Aorta (tissue), 5 donors: ENCODE measurements at regions not wholly inside any gene's neighbourhood (a gene's known extent, or its start where the extent isn't known, plus 50 kb on each side); places are given as distances from the start of the nearest gene placed in this dataset.

Source experiments
- ATAC-seq: fragments of 200-7000 bp; cut with Tn5 transposase; one replicate; pipeline ENCODE4 v1.9.1; 2022; ENCODE audit warnings: moderate library complexity; ENCODE audit not compliant: low FRiP score
- DNase-seq, 2 donors: peaks; one replicate each; pipeline ENCODE4 v3.0.0-alpha.2; 2020
- H3K27ac ChIP-seq, 2 donors: one replicate each; pipeline ENCODE4 v1.5.1; 2013; ENCODE audit warnings: low read length in 2 of 2, mild to moderate bottlenecking in 2 of 2, moderate library complexity in 2 of 2, control low read depth in 1 of 2, inconsistent platforms in 1 of 2, low read depth in 1 of 2
- H3K27me3 ChIP-seq, 2 donors: one replicate each; pipeline ENCODE4 v1.6.1; 2013; ENCODE audit warnings: control low read depth in 1 of 2, low read length in 1 of 2, mild to moderate bottlenecking in 1 of 2, moderate library complexity in 1 of 2; ENCODE audit not compliant: insufficient read depth in 2 of 2, control insufficient read depth in 1 of 2
- H3K36me3 ChIP-seq, 2 donors: one replicate each; pipeline ENCODE4 v1.6.1; 2013; ENCODE audit warnings: control low read depth in 1 of 2, low read length in 1 of 2, mild to moderate bottlenecking in 1 of 2; ENCODE audit not compliant: insufficient read depth in 2 of 2, control insufficient read depth in 1 of 2
- H3K4me1 ChIP-seq, 2 donors: one replicate each; pipeline ENCODE4 v1.6.1; 2013; ENCODE audit warnings: low read length in 2 of 2, control low read depth in 1 of 2, mild to moderate bottlenecking in 1 of 2, moderate library complexity in 1 of 2; ENCODE audit not compliant: insufficient read depth in 2 of 2, control insufficient read depth in 1 of 2
- H3K4me3 ChIP-seq, 2 donors: one replicate each; pipeline ENCODE4 v1.5.1; 2013; ENCODE audit warnings: low read length in 2 of 2, control low read depth in 1 of 2, mild to moderate bottlenecking in 1 of 2
- H3K9me3 ChIP-seq: one replicate; pipeline ENCODE4 v1.6.1; 2013; ENCODE audit warnings: mild to moderate bottlenecking, low read length; ENCODE audit not compliant: control insufficient read depth
- WGBS, 2 donors: extraction: QIAGEN DNeasy Blood & Tissue Kit; methylation state at CpG; one replicate each; pipeline ENCODE4 v1.1.7; 2013; 5-methylcytosine and 5-hydroxymethylcytosine counted together
- intact Hi-C, 2 donors: fragments of 100-400 bp; cut with DNase I; formaldehyde crosslinking; loops; one replicate each; pipeline versions ENCODE4 v1.14.2 to v1.15.0; 2022
- donor health status: healthy with polysubstance abuse.
- donor health status: Bipolar disorder and iron deficiency.
- donor health status: DM: no; HTN: no; CAD: no.
- donor health status: DM: no; HTN: no; CAD: no.
- donor health status: DM: yes; HTN: yes; CAD: no.

DNA sequence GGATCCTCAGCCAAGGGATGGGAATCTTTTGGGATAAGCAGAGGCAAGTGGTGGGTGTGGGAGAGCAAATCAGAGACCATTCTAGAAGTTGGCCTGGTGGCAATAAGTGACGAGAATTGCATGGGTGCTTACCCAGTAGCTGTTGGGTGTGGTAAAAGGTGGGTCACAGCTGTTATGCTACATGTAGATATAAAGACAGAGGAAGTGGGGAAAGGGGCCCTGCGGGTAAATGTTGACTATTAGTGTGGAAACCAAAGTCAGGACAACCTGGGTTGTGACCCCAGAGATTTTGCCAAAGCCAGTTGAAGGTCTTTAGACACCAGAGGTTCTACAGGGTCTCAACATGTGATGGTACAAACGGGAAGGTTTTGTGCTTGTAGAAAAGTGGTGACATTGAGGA lies 443.6 kb upstream of the HNRNPA3 start:
- intact Hi-C loops: no loop called here
- no peaks in the 10 kb centered on the region for H3K27me3 ChIP-seq
- no peaks in the 10 kb centered on the region for H3K4me1 ChIP-seq
- no peak overlapping the region for H3K4me3 ChIP-seq
- no peaks in the 10 kb centered on the region for H3K9me3 ChIP-seq
- DNase-seq: no peak
- WGBS, 2 donors: 65 to 72% methylated on average over 3 of the region's 3 CpGs
- no peaks in the 10 kb centered on the region for H3K36me3 ChIP-seq
- no peak for ATAC-seq
- no peak overlapping the region for H3K27ac ChIP-seq

DNA sequence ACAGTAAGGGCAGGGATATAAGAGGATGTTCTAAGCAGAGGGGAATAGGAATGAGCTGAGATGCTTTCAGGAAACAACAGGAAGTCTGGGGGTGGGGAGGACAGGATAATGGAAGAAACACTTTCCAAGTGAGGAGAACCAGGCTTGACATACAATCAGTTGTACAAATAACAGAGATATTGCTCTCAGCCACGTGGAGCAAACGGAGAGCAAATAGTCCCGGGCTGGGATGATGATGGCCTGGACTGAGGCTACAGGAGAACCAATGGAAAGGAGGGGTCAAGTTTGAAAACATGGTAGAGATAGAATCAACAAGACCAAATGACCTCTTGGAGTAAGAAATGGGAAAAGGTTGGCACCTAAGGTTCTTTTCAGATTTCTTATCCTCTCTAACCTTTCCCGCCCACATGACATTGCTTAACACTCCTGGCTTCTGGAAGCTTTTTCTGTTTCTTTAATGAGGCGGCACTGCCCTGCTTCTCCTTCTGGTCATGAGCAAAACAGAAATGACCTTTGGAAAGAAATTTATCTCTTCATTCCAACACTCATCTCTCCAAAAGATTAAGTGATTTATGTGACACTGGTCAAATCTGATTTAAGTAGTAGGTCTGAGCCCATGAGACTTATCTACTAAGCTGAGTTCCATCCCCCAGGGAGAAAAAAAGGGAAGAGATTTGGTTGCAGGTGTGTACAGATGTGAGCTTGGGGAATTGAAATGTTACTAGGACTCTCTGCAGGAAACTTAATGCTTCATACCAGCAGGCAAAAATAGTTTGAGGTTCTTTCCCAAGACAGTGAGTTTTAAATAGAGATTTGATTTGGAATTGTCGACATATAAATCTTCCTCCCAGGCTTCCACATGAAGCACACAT lies 442.9 kb upstream of the HNRNPA3 start:
- Histone ChIP-seq H3K9me3 (no peaks in the 10 kb centered on the region), H3K36me3 (no peaks in the 10 kb centered on the region), H3K27ac (no peak overlapping the region), H3K4me3 (no peak overlapping the region), H3K4me1 (no peaks in the 10 kb centered on the region), H3K27me3 (no peaks in the 10 kb centered on the region)
- DNase-seq: no peak
- ATAC-seq: peak; percentile 40
- intact Hi-C loops: no loop called here
- 79 to 87% methylated on average over 6 of the region's 6 CpGs for WGBS, 2 donors

DNA sequence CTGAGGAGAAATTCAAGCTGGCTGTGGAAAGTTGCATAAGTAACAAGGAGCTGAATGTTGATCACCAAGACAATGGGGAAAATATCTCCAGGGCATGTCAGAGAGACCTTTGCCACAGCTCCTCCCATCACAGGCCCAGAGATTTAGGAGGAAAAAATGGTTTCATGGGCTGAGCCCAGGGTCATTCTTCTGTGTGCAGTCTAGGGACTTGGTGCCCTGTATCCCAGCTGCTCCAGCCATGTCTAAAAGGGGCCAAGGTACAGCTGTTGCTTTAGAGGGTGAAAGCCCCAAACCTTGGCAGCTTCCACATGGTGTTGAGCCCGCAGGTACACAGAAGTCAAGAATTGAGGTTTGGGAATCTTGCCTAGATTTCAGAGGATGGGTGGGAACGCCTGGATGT lies 439.8 kb upstream of the HNRNPA3 start:
- no peaks in the 10 kb centered on the region for H3K36me3 ChIP-seq
- ATAC-seq: no peak
- WGBS, 2 donors: 93 to 95% methylated on average over 2 of the region's 2 CpGs
- H3K4me1 ChIP-seq: no peaks in the 10 kb centered on the region
- DNase-seq: no peak
- no peaks in the 10 kb centered on the region for H3K27me3 ChIP-seq
- no peaks in the 10 kb centered on the region for H3K9me3 ChIP-seq
- intact Hi-C loops: no loop called here
- H3K4me3 ChIP-seq: no peak overlapping the region
- H3K27ac ChIP-seq: no peak overlapping the region

DNA sequence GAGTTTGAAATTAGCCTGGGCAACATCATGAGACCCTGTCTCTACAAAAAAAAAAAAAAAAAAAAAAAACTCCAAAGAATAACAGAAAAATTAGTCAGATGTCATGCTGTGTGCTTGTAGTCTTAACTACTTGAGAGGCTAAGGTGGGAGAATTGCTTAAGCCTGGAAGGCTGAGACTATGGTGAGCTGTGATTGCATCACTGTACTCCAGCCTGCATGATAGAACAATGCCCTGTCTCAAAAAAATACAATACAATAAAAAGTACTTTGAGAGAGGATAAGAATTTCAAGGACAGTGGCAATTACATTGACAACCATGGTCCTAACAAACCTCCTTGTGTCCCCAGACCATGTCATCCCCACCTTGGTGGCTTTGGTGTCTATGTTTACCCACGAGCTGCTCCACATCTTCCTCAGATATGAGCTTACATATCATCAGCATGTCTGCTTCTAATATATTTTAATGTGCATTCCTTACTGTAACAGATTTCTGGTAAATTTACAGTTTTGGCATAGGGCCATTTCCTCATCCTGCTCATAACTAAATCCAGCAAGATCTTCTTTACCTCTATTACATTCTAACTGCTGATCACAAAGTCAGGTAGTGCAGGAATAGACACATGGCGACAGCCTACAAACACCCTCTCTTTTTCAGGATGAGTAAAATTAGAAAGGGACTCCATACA lies 437.7 kb upstream of the HNRNPA3 start:
- DNase-seq (no peak), ATAC-seq (no peak)
- Histone ChIP-seq H3K27me3 (no peaks in the 10 kb centered on the region), H3K9me3 (no peaks in the 10 kb centered on the region), H3K4me3 (no peak overlapping the region), H3K4me1 (no peaks in the 10 kb centered on the region), H3K27ac (no peak overlapping the region), H3K36me3 (no peaks in the 10 kb centered on the region)
- intact Hi-C loops: no loop called here
- 80 to 90% methylated on average over 2 of the region's 2 CpGs for WGBS, 2 donors

DNA sequence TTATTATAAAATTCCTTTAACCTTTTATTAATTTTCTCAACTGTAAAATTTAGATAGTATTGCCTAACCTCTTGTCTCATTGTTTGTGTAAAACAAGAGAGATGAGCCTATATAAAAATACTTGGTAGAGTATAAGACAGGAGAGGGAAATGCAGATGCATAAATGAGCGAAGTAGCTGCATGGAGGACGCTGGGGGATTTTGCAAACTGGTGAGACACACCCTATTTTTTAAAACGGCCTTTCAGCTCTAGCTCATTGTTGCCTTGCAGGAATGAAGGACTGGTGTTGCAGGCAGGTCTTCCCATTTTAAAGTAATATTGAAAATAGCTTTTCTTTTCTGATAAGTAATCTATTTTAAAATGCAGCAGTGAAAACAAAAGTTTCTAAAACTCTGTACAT lies 435.3 kb upstream of the HNRNPA3 start:
- no peak overlapping the region for H3K27ac ChIP-seq
- no peaks in the 10 kb centered on the region for H3K27me3 ChIP-seq
- 88 to 91% methylated on average over 3 of the region's 3 CpGs for WGBS, 2 donors

DNA sequence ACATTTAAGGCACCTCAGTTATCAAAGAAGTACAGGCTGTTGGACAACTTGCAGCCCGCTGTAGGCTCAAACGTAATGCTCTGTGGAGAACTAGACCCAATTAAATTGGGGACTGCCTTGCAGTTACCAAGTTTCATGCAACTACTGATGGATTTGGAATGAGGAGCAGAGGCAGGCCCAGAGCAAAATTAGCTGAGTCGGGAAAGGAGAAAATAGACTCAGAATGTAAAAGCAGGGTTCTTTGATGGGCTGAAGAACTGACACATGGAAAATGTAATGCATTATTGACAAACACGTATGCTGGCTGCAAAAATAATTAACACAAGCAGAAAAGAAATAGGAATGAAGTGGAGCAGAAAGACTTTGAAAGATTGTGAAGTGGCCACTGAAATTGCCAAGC lies 432.7 kb upstream of the HNRNPA3 start:
- no peaks in the 10 kb centered on the region for H3K27me3 ChIP-seq
- no peaks in the 10 kb centered on the region for H3K36me3 ChIP-seq
- H3K4me1 ChIP-seq: peaks cover 0 to 3% of the 10 kb centered on the region in 2 donors
- DNase-seq (no peak), ATAC-seq (no peak)
- 94 to 96% methylated on average over 4 of the region's 4 CpGs for WGBS, 2 donors
- intact Hi-C loops: no loop called here
- no peak overlapping the region for H3K4me3 ChIP-seq
- no peak overlapping the region for H3K27ac ChIP-seq
- H3K9me3 ChIP-seq: no peaks in the 10 kb centered on the region

More for the DNA sequence above, 435.3 kb upstream of the HNRNPA3 start:
- Histone ChIP-seq H3K36me3 (no peaks in the 10 kb centered on the region), H3K4me3 (no peak overlapping the region), H3K4me1 (no peaks in the 10 kb centered on the region), H3K9me3 (no peaks in the 10 kb centered on the region)
- intact Hi-C loops: no loop called here
- ATAC-seq (no peak), DNase-seq (no peak)

DNA sequence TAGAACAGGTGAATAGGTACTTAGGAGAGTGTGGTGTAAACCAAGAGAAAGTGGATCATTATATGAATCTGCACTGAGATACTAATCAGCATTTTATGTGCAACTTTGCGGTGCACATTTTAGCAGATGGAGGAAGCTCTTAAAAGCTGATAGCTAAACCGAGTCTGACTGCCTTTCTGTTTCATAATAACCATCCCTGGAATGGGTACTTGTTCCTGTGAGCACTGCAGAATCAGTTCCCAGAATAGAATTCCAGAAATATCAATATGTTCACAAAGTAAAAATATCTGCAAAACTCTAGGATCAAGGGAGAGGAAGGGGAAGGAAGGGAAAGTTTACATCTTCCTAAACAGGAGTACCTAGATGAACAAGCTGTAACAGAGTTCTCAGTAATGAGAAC lies 432.2 kb upstream of the HNRNPA3 start:
- Histone ChIP-seq H3K9me3 (no peaks in the 10 kb centered on the region), H3K27me3 (no peaks in the 10 kb centered on the region), H3K4me3 (no peak overlapping the region), H3K4me1 (peaks cover 0 to 3% of the 10 kb centered on the region in 2 donors), H3K27ac (no peak overlapping the region), H3K36me3 (no peaks in the 10 kb centered on the region)
- DNase-seq (no peak), ATAC-seq (no peak)
- 64 to 71% methylated on average over 2 of the region's 2 CpGs for WGBS, 2 donors
- intact Hi-C loops: no loop called here

DNA sequence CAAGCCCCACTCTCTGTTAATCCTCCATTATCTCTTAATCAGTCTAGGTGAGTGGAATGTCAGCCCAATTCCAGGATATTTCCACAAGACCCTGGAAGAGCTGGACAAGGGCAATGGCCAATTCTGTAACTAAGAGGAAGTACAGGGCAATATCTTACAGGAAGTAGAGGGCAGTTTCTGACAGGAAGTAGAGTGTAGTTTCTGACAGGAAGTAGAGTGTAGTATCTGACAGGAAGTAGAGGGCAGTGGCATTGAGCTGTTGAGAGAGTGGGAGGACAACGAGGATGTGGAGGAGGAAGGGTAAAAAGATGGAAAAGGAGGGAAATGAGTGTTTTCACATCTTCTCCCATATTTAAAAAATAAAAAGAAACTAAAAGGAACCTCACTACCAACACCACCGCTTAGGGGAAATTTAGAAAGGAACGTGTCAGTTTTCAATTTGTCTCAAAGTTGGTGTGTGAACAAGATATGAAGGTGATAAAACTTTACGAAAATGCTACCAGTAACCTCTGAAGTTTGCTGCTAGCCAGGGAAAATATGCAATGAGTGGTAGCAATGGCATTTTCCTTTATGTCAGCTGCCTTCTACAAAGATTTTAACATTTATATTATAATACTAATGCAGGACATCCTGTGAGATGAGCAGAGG lies 430.9 kb upstream of the HNRNPA3 start:
- Histone ChIP-seq H3K4me1 (peaks cover 0 to 3% of the 10 kb centered on the region in 2 donors), H3K27ac (no peak overlapping the region), H3K36me3 (no peaks in the 10 kb centered on the region), H3K4me3 (no peak overlapping the region), H3K27me3 (no peaks in the 10 kb centered on the region), H3K9me3 (no peaks in the 10 kb centered on the region)
- 72 to 82% methylated on average over 4 of the region's 4 CpGs for WGBS, 2 donors
- intact Hi-C loops: no loop called here
- no peak for DNase-seq
- no peak for ATAC-seq
